NCI-H524 (cell line): ENCODE measurements at regions not wholly inside any gene's neighbourhood (a gene's known extent, or its start where the extent isn't known, plus 50 kb on each side); places are given as distances from the start of the nearest gene placed in this dataset.

Experiments
- DNase-seq, 2 experiments: peaks; one replicate each; lab custom pipeline; 2025; lab: John Stamatoyannopoulos, UW

- DNase-seq: no peak
Observed at GRCh38 chr4:179804440-179804839, 2362.2 kb upstream of the AGA start.

GRCh38 chr4:179817317-179817716, 2375.1 kb upstream of the AGA start:
- no peak for DNase-seq

GRCh38 chr4:179823342-179823741, 2381.1 kb upstream of the AGA start:
- no peak for DNase-seq

GRCh38 chr4:179831274-179831673, 2389.0 kb upstream of the AGA start:
- no peak for DNase-seq

- DNase-seq: no peak
Observed at GRCh38 chr4:179836179-179837075, 2394.2 kb upstream of the AGA start.

GRCh38 chr4:179843370-179843769, 2399.8 kb upstream of the TENM3 start:
- no peak for DNase-seq

GRCh38 chr4:179855469-179855868, 2387.7 kb upstream of the TENM3 start:
- no peak for DNase-seq

GRCh38 chr4:179858221-179858620, 2385.0 kb upstream of the TENM3 start:
- DNase-seq: no peak

GRCh38 chr4:179867300-179867878, 2375.8 kb upstream of the TENM3 start:
- peak; percentile 54 to 75 for DNase-seq

- no peak for DNase-seq
Observed at GRCh38 chr4:179871726-179872125, 2371.5 kb upstream of the TENM3 start.

GRCh38 chr4:179872755-179873154, 2370.4 kb upstream of the TENM3 start:
- DNase-seq: no peak

GRCh38 chr4:179880756-179881155, 2362.4 kb upstream of the TENM3 start:
- no peak for DNase-seq

- DNase-seq: no peak
Observed at GRCh38 chr4:179894066-179894778, 2349.0 kb upstream of the TENM3 start.

- DNase-seq: no peak
Observed at GRCh38 chr4:179919587-179919986, 2323.6 kb upstream of the TENM3 start.

GRCh38 chr4:179927473-179927872, 2315.7 kb upstream of the TENM3 start:
- no peak for DNase-seq

- no peak for DNase-seq
Observed at GRCh38 chr4:179941911-179942310, 2301.3 kb upstream of the TENM3 start.

- no peak for DNase-seq
Observed at GRCh38 chr4:179976777-179977176, 2266.4 kb upstream of the TENM3 start.

- no peak for DNase-seq
Observed at GRCh38 chr4:179977378-179977777, 2265.8 kb upstream of the TENM3 start.

GRCh38 chr4:179981161-179981560, 2262.0 kb upstream of the TENM3 start:
- DNase-seq: no peak

GRCh38 chr4:179989975-179990374, 2253.2 kb upstream of the TENM3 start:
- peak in 1 of 2 experiments; percentile 3 for DNase-seq

- DNase-seq: no peak
Observed at GRCh38 chr4:180009316-180009715, 2233.9 kb upstream of the TENM3 start.

GRCh38 chr4:180028682-180029081, 2214.5 kb upstream of the TENM3 start:
- peak in 1 of 2 experiments; percentile 0 for DNase-seq

- DNase-seq: no peak
Observed at GRCh38 chr4:180031330-180031729, 2211.9 kb upstream of the TENM3 start.
